ENCODE measurements at regions not wholly inside any gene's neighbourhood (a gene's known extent, or its start where the extent isn't known, plus 50 kb on each side); places are given as distances from the start of the nearest gene placed in this dataset.

DNA sequence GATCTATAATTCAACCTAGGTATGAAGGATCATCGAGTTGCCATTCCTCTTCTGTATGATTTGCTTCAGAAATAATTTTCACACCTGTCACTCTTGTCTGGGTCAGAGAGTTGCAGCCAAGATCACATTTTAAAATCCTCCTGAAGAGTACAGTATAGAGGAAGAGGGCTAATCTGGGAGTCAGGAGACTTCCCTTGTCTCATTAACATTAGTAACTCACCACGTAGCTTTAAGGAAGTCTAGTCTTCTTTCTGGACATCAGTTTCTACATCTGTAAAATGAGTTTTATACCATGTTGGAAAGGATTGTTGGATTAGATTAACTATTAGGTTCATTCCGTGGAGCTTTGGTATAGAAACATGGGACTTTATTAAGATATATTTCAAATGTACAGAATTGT lies 109.4 kb downstream of the TDRD15 start:
- TF ChIP-seq TAF1 (IDR thresholded peaks at IDR 0.05; ENCODE audit: borderline replicate concordance, insufficient read depth, low read length), result no peak
- TF ChIP-seq REST (IDR thresholded peaks at IDR 0.05; ENCODE audit: insufficient read depth in 1 of 2, low read depth in 2 of 2, low read length in 2 of 2), result no peak
- TF ChIP-seq FOXP2 (optimal IDR thresholded peaks at IDR 0.05; ENCODE audit: borderline replicate concordance, extremely low read depth, extremely low read length, insufficient read depth), result no peak

Measured in PFSK-1 (cell line).